ENCODE measurements at regions not wholly inside any gene's neighbourhood (a gene's known extent, or its start where the extent isn't known, plus 50 kb on each side); places are given as distances from the start of the nearest gene placed in this dataset.

GRCh38 chr4:116796022-116796421, 289.4 kb downstream of the TRAM1L1 start:
- H3K4me3 ChIP-seq (ENCODE audit: low read depth, low read length), result no peak overlapping the region
- ChIA-PET CTCF (no interaction called here), POLR2A (no interaction called here)
- no peaks in the 10 kb centered on the region for H3K4me1 ChIP-seq (ENCODE audit: control insufficient read depth, insufficient read depth, low read length)
- no peak overlapping the region for H3K27ac ChIP-seq (ENCODE audit: extremely low read depth, low read depth, low read length)
- no peak for TF ChIP-seq IKZF3 (tag by site-specific recombination; IDR thresholded peaks at IDR 0.05)
- no peaks in the 10 kb centered on the region for H3K9me3 ChIP-seq (ENCODE audit: control insufficient read depth, insufficient read depth, low read depth, low read length)
- H3K36me3 ChIP-seq (ENCODE audit: control insufficient read depth in 2 of 2, insufficient read depth in 1 of 2, low read length in 2 of 2), result no peaks in the 10 kb centered on the region

- TF ChIP-seq HOXC10 (CRISPR knock-in tag; IDR thresholded peaks at IDR 0.05), result no peak
- no peak for TF ChIP-seq ZNF488 (tag by site-specific recombination; IDR thresholded peaks at IDR 0.05)
- no peak for TF ChIP-seq FEZF1 (tag by site-specific recombination; IDR thresholded peaks at IDR 0.05)
- no peak for TF ChIP-seq BCL11B (tag by site-specific recombination; IDR thresholded peaks at IDR 0.05; ENCODE audit: low read depth)
- Histone ChIP-seq H3K36me3 (ENCODE audit: control insufficient read depth in 2 of 2, insufficient read depth in 1 of 2, low read length in 2 of 2) (no peaks in the 10 kb centered on the region), H3K9me3 (ENCODE audit: control insufficient read depth, insufficient read depth, low read depth, low read length) (no peaks in the 10 kb centered on the region), H3K4me1 (ENCODE audit: control insufficient read depth, insufficient read depth, low read length) (no peaks in the 10 kb centered on the region), H3K27ac (ENCODE audit: extremely low read depth, low read depth, low read length) (no peak overlapping the region), H3K4me3 (ENCODE audit: low read depth, low read length) (no peak overlapping the region)
- CTCF ChIA-PET, result interaction anchor here (0.6 kb wide), 1 partner anchor 1695 kb away, joined by 3 read pairs; no protein-coding TSS in a partner anchor
- POLR2A ChIA-PET, result no interaction called here
Measured at GRCh38 chr4:116788723-116789122, 296.7 kb downstream of the TRAM1L1 start.

- POLR2A ChIA-PET, result no interaction called here
- H3K4me3 ChIP-seq (ENCODE audit: low read depth, low read length), result no peak overlapping the region
- no peaks in the 10 kb centered on the region for H3K4me1 ChIP-seq (ENCODE audit: control insufficient read depth, insufficient read depth, low read length)
- no peaks in the 10 kb centered on the region for H3K9me3 ChIP-seq (ENCODE audit: control insufficient read depth, insufficient read depth, low read depth, low read length)
- H3K36me3 ChIP-seq (ENCODE audit: control insufficient read depth in 2 of 2, insufficient read depth in 1 of 2, low read length in 2 of 2), result no peaks in the 10 kb centered on the region
- H3K27ac ChIP-seq (ENCODE audit: extremely low read depth, low read depth, low read length), result no peak overlapping the region
- CTCF ChIA-PET, result no interaction called here
- TF ChIP-seq ZNF571 (tag by site-specific recombination; IDR thresholded peaks at IDR 0.05) (no peak), ZFP41 (tag by site-specific recombination; IDR thresholded peaks at IDR 0.05; ENCODE audit: borderline replicate concordance) (no peak), ZNF214 (tag by site-specific recombination; IDR thresholded peaks at IDR 0.05; ENCODE audit: borderline replicate concordance) (no peak), ZNF76 (tag by site-specific recombination; IDR thresholded peaks at IDR 0.05; ENCODE audit: borderline replicate concordance, low read depth) (no peak), ZBTB21 (tag by site-specific recombination; IDR thresholded peaks at IDR 0.05) (no peak), SALL2 (tag by site-specific recombination; IDR thresholded peaks at IDR 0.05; ENCODE audit: borderline replicate concordance) (no peak), ZIC2 (tag by site-specific recombination; IDR thresholded peaks at IDR 0.05) (no peak), OVOL3 (tag by site-specific recombination; IDR thresholded peaks at IDR 0.05) (no peak), ZFP3 (tag by site-specific recombination; IDR thresholded peaks at IDR 0.05; ENCODE audit: low read depth) (no peak), ZNF202 (tag by site-specific recombination; IDR thresholded peaks at IDR 0.05; ENCODE audit: borderline replicate concordance) (no peak), ZNF639 (tag by site-specific recombination; IDR thresholded peaks at IDR 0.05) (no peak), GFI1B (tag by site-specific recombination; IDR thresholded peaks at IDR 0.05) (no peak), ZNF37A (tag by site-specific recombination; IDR thresholded peaks at IDR 0.05) (no peak), TRIM28 (IDR thresholded peaks at IDR 0.05; ENCODE audit: borderline replicate concordance, low read length) (no peak), ATF2 (tag by site-specific recombination; IDR thresholded peaks at IDR 0.05; ENCODE audit: low read depth) (no peak), GLIS1 (tag by site-specific recombination; IDR thresholded peaks at IDR 0.05) (no peak), ZNF18 (tag by site-specific recombination; IDR thresholded peaks at IDR 0.05) (no peak), ZNF391 (tag by site-specific recombination; IDR thresholded peaks at IDR 0.05; ENCODE audit: borderline replicate concordance, low read depth) (no peak)
Measured at GRCh38 chr4:116755051-116755450, 330.3 kb downstream of the TRAM1L1 start.
